ENCODE measurements at regions not wholly inside any gene's neighbourhood (a gene's known extent, or its start where the extent isn't known, plus 50 kb on each side); places are given as distances from the start of the nearest gene placed in this dataset.
"Not testable (repeated sequence)": the region's sequence is repeated elsewhere in the genome, so short reads cannot be mapped to it uniquely, and the experiment has no call there.

DNA sequence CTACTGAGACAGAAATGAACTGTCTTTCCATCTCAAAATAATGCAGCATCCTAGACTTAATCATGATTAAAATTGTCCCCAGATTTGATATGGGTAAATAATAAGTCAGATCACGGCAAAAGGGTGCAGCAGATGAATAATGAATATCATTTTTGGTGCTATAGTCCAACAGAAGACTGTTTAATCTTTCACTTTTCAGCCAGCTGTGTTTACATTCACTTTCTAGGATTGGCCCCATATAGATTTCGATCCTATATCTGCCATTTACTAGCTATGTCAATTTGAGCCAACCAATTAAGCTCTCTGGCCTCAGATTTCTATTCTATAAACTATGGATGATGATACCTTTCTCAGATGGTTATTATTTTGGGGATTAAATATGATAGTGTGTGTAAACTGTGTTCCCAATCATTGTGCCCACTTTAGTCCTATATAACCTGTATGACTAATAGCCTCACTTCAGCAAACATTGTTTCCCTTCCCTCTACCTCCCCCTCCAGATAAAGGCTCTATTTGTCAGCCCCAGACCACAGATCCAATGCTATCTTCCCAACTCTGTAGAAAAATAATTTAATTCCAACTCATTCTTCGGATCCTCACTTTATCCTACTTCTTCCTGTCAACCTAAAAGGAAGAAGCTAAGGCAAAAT lies 53.6 kb upstream of the NT5E start:
- no peak for DNase-seq

DNA sequence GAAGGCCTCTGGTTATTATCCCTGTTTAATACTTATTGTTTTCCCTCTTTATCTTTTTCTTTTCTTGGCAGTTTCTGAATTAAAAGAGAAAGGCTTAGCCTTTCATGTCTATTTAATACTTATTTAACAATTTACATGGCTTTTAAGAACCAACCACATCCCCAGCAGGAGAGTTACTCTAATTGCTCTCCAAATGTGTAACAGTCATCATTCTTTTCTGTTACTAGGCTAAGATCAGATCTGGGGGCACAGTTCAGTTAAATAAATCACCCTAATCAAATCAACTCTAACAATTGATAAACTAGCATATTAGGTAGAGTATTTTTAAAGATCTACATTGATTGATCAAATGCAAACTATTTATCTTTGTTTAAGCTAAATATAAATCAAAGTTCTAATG lies 54.1 kb upstream of the NT5E start:
- DNase-seq: no peak

DNA sequence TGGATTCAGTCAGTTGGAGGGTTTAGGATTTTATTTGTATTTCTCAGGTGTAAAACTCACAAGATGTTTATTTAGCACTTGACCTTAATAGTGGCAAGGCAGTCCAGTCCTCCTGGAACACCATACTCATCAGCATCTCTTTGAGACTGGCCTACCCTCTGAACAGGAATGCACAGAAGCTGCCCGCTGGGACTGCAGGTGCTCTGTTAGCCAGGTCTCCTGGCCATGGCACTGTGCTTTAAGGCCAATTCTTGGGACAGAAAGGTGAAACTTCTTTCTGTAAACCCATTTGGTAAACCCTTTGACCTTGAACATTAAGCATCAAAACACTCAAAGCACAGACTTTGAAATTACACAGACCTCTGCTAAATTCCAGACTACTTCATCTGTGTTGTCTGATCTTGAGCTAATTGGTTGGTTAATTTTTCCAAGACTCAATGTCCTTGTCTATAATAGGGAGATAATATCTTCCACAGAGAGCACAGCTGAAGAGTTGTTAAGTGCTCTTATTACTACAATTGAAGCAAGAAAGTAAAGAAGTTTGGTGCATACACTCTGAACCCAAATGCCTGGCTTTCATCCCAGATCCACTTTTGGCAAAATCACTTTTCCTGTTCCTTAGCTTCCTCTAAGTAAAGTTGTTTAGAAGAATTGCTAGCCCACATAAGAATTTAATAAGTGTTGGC lies 54.9 kb upstream of the NT5E start:
- no peak for DNase-seq

DNA sequence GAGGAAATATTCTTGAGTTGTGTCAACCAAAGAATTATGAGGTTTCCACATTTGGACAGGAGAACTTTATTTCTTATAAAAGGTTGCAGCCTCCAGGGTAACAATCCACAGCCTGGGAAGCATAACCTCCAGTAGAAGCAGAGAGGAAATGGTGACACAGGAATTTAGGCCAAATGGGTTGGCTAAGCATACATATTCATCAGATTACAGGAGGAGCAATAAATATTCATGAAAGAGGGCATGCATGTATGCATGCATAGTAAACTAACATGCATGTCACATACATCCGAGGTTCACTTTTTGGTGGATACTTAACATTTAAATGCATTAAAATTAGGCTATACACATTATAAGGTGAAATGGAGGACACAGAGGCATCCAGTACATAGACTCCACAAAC lies 55.7 kb upstream of the NT5E start:
- DNase-seq: no peak

DNA sequence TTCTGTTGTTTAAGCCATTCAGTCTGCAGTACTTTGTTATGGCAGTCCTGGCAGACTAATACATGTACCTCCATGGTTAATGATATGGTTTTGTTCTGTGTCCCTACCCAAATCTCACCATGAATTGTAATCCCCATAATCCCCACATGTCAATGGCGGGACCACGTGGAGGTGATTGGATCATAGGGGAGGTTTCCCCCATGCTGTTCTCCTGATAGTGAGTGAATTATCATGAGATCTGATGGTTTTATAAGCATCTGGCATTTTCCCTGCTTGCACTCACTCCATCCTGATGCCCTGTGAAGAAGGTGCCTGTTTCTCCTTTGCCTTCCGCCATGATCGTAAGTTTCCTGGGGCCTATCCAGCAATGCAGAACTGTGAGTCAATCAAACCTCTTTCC lies 57.5 kb upstream of the NT5E start:
- DNase-seq: no peak

DNA sequence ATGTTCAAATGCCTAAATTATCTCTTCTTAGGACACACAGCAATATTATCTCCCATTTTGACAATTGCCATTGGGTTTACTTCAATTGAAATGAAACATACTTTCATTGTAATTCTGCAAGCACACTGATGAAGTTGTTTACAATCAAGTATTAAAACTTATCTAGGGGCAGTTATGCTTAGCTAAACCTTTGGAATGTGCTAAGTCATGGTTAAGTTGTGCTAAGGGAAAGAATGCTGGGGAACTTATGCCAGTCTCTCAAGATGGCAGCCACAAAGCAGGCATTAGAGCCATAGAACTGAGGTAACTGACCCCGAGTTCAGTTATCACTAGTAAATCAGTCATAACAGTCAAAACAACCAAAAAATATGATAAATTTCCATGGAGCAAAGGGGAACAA lies 59.1 kb upstream of the NT5E start:
- no peak for DNase-seq

DNA sequence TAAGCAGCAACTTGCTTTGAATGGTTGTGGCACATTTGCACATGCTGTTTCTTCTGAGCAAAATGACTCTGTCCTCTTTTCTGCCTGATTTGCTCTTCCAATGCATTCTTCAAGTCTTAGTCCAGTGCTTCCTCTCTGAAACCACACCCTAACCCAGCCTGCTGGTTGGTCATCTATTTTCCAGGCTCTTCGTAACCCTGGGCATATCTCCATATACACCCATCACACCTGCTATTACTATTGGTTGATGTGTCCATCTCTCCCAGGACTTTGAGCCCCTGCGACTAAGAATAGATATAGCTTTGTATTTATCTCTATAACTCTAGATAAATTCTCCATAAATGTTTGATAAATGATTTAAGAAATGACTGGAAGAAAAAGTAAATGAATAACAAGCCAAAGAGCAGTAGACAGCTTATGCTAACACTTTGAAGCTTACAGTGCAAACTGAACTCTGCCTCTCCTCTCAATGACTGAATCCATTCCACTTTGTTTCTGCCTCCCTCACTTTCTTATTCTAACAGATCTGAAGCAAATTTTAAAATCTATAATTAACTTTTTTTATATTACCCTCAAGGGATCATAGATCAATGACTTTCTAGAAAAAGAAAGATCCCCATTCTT lies 59.7 kb upstream of the NT5E start:
- DNase-seq: no peak

DNA sequence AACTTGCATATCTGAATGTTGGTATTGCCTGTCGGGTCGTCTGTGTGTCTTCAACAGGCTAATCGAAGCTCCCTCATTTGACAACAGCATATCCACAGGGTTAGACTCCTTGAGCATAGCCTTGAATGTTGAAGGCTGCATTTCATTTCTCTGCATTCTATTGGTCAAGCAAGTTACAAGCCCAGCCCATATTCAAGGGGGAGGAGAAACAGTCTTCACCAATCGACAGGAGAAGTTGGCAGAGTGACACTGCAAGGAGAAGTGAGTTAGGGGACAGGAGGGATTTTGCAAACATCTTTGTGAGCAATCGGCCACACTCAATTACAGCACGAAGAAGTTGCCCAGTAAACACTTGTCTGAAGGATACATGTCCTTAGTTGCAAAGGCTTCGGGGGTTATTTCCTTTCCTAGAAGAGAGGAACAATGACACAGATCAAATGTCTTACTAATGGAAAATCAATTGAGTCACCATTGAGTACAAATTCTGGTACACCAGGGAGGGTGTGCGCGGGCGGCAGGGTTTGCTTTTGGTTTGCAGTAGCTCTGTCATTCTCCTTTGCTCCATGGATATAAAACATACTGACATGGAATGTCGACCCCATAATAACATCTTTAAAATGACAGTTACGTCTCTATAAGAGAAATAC lies 60.6 kb upstream of the NT5E start:
- DNase-seq: no peak

DNA sequence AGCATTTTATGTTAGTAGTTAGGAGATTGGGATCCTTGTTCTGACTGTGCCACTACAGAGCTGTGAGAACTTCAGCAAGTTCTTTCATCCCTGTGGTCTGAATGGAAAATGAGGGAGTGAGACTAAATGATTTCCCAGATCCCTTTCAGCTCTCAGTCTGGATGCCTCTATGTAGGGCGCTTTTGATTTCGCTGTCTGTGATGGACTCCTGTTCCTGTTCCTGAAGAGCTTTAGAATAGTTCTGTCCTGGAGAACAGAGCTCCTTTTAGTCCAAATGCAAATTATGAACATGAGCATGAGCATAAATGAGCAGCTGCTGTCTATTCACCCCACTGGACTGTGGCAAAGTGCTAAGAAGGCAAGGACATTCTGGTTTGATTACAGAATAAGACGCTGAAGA lies 61.4 kb upstream of the NT5E start:
- DNase-seq: no peak

DNA sequence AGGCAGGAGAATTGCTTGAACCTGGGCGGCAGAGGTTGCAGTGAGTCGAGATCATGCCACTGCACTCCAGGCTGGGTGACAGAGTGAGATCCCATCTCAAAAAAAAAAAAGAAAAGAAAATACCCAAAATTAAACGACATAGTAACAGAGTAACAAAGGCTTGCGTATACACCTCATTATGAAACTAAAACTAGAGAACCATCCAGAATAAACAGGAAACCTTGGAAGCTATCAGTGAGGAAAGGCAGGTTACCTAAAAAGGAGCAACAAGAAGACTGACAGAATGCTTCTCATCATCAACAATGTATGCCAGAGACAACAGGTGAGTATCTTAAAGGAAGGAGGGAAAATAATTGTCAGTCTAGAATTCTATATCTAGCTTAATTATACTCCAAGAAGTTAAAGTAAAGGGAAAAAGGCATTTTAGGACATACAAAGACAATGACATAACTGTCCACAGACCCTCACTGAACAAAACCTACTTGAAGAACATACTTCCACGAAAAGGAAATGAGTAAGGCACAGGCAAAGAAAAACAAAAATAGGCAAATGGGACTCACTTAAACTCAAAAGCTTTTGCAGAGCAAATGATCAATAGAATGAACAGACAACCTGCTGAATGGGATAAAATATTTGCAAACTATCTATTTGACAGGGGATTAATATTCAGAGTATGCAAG lies 64.1 kb upstream of the NT5E start:
- no peak for DNase-seq

DNA sequence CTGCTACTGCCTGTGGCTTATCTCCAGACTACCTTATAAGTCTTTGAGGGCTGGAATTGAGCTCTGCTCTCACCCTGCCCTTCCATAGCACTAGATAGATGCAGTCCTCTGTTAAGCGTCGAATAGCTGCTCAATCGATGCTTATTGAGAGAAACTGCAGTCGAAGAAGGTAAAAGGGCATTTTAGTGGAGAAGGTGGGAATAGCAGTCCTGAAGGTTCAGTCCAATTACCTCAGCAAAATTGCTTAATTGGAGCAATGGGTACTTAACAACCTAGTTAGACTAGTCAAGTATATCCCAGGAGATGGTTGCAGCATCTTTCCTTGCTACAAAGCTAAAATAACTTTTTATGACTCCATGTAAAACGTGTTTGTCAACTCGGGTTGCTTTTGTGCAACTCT lies 66.8 kb upstream of the NT5E start:
- DNase-seq: no peak

DNA sequence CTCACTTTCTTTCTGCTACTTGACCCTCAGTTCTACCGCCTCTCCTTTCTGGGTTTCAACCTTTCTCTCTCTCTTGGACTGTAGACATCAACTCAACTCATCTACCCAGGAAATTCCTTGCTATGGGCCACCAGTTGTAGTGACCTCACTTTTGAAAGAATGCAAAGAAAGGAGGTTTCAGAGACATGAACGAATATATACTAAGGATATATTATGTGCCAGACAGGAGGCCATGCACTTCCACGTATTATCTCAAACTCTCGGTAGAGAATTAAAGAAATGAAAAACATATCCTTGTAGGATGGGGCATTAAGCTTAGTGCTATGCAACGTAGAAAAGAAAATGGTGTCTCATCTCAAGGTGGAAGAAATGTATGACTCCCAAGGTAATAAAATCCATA lies 67.3 kb upstream of the NT5E start:
- DNase-seq: no peak

DNA sequence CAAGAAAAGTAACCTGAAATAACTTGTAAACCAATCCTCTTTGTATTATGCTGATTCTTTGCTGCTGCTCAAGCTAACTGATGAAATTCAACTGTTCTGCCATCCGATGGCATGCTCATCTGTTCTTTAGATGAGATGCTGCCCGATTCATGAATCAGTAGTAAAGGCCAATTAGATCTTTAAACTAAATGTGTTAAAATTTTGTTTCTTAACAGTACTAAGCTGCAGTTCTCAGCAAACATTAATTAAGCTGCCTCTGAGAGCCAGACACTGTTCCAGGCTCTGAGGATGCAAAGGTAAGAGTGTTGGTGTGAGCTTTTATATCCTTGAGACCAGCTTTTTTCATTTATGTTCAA lies 77.0 kb upstream of the NT5E start:
- DNase-seq: no peak

DNA sequence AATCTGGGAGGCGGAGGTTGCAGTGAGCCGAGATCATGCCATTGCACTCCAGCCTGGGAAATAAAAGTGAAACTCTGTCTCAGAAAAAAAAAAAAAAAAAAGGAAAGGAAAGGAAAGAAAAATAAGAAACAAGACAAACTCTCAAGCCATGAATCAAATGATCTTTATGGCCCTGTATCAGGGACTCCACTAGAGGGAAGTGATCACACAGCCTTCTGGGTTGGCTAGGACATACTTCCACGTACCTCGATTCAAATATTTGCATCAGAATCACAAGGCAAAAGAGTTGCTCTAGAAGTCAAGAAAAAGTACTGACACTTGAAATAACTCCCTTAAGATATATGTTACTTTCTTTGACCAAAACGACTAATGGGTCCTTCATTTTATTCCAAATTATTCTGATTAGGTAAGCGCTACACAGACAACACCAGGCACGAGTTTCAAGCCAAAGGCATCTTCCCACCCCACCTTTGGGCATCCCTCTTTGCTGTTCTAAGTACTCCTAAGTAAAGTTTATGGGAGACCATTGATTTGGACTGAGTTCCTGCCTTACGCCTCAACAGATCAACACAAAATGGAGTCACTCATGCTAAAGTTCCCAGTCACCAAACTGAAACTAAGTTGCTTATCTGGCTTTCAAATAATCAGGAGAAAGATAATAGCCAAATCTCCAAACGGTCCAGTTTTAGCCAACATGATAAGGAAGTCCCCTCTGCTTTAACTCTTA lies 77.5 kb upstream of the NT5E start:
- DNase-seq: no peak

DNA sequence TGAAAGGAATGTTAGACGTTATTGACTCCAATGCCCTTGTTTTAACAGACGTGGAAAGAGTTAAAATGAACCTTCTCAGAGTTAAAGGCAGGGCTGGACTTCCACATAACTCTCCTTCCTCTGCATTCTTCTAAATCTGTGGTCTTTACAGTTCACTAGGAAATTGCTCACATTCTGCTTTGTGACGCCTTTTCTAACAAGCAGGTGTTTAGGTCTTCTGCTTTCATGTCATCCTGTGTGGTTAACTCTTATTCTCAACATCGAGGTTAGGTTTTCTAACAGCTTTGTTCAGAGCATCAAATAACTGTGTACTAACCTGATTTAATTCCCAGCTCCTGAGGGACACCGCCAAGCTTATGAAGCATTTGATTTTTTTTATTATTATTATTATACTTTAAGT lies 81.3 kb upstream of the NT5E start:
- no peak for DNase-seq

DNA sequence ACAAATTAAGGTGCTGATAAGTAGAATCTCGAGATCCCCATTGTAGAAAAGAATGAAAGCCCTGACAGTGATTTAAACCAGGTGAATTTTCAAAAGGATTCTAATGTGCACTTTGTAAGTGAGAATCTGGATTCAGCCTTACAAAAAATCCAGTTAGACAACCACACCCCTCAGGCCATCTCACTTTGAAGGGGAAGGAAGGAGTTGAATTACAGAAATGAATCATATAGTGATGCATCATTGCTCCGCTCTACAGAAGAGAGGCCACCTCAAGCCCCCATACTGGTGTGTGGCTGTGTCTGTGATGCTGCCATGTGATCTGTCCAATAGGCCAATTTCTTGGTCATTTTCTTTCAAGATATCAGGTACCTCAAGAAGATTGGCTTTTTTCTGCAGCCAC lies 85.5 kb upstream of the NT5E start:
- no peak for DNase-seq

DNA sequence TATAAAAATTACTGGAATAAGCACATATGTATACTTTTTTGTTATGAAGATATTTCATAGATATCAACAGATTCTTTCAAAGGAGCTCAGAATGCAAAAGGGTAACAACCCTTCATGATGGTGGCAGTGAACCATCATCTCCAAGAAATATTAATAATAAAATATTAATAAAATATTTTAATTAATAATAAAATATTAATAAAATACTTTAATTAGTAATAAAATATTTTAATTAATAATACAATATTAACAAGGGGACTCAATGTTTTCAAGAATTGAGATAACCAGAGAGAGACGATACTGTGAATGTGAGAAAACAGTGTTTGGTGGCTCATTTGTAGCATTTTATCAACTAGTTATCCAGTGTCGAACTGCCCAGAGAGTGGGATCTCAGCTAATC lies 86.0 kb upstream of the NT5E start:
- no peak for DNase-seq

DNA sequence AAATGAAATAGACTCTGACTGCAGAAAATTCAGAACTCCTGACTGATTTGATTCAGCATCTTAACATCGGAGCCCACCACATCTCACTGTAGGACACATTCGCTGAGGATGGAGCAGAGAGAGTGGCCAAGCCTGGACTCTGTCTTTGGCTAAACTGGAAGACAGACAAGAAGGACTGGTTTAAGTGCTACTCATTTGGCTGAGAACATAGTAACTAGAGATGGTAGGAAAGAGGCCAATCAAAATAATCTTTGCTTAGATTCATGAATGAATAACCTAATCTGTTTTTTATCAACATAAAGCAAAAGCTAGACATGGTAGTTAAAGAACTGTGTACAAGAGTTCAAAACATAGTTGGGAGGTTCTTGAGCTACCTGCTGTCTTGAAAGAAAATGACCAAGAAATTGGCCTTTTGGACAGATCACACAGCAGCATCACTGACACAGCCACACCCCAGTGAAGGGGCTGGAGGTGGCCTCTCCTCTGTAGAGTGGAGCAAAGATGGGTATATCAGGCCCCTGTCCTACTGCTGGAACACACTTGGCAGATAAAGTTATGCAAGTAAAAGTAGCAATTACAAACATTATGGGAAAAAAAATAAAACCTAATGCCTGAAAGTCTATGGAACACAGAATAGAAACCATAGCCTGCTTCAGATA lies 87.1 kb upstream of the NT5E start:
- DNase-seq: no peak

DNA sequence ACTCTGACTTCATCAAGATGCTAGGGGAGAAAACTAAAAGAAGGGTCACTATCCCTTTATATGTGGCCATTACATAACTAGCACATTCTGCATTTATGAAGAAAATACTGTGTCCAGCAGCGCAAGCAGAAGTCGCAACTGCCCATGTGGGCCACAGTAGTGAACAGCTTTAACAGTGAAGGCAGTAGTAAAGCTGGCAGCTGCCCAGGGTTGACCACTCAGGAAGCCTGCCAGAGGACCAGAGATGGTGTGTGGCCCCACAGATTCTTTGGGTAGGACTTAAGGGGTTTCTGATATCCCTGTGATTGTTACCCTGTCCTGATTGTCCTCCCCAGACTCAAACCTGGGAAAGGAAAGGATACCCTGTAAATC lies 88.3 kb upstream of the NT5E start:
- DNase-seq: no peak

DNA sequence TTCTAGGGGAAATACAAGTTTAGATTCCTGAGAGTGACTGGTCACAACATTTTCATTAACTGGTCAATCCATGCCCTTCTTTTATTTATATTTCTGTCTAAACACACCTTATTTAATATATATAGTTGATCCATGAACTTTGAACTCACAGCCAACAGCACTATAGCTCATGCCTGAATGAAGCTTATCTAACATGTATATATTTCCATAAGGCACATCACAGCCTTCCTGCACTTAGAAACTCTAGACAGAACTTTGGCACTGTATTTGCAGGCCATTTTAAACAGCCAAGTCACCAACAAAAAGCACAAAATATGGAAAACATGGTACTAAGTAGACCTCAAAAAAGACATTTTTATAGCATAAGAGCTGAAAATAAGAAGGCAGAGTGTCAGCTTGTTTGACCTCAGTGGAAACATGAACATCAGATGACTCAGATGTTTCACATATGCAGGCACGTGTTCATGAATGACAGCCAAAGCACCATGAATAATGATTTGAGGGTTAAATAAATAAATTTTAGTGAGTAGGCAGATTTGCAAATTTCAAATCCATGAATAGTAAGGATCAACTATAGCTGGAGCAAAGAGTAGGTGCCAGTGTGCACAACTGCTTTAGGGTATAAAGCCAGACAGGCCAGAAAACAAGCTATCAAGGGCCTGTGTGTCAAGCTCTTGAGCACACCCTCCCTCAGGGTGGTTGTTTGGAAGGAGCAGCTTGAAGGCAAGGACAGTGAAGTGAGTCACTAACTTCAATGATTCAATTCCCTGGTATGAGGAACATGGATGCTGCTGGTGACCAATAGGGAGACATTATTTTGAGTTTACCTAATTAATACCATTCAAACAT lies 88.9 kb upstream of the NT5E start:
- DNase-seq: no peak

DNA sequence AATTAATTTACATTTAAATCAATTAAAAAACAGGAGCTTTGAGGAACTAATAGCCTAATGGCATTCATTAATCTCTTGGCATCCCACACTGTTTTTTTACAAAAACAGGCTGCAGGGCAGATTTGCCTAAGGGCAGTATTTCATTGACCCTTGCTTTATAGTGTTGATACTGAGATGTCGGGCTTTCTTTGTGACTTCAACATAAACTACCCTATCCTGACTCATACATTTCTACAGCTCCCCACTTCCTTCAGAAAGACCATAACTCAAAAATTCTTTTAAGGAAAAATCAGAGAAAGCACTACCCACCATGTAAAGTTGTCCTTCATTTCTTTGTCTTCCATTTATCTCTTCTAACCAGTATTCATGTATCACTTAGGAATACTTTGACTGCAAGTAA lies 92.2 kb upstream of the NT5E start:
- no peak for DNase-seq

DNA sequence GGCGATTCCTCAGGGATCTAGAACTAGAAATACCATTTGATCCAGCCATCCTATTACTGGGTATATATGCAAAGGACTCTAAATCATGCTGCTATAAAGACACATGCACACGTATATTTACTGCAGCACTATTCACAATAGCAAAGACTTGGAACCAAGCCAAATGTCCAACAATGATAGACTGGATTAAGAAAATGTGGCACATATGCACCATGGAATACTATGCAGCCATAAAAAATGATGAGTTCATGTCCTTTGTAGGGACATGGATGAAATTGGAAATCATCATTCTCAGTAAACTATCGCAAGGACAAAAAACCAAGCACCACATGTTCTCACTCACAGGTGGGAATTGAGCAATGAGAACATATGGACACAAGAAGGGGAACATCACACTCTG lies 93.1 kb upstream of the NT5E start:
- DNase-seq: not testable (repeated sequence)

Measured in NCI-H1436 treated with DMSO at 0.1 percent for 48 hours (cell line).